Tibial nerve (tissue), 3 donors: ENCODE measurements at regions not wholly inside any gene's neighbourhood (a gene's known extent, or its start where the extent isn't known, plus 50 kb on each side); places are given as distances from the start of the nearest gene placed in this dataset.

Experiments used
- POLR2A ChIP-seq, 2 donors: fragments of 450-650 bp; IDR thresholded peaks; one replicate each; pipeline ENCODE4 v1.6.1; 2017; ENCODE audit warnings: antibody characterized with exemption in 2 of 2, mild to moderate bottlenecking in 2 of 2, moderate library complexity in 2 of 2
- TF ChIP-seq, protein P1 (sequence below), 5 experiments: fragments of 200-600 bp in 3 of 5; fragments of 450-650 bp in 2 of 5; sonication (generic) in 3 of 5; IDR thresholded peaks; one replicate each; pipeline ENCODE4 v1.5.1; 2016 to 2019; ENCODE audit warnings: antibody characterized with exemption in 5 of 5, mild to moderate bottlenecking in 3 of 5, moderate library complexity in 2 of 5

- TF ChIP-seq, protein P1, sequence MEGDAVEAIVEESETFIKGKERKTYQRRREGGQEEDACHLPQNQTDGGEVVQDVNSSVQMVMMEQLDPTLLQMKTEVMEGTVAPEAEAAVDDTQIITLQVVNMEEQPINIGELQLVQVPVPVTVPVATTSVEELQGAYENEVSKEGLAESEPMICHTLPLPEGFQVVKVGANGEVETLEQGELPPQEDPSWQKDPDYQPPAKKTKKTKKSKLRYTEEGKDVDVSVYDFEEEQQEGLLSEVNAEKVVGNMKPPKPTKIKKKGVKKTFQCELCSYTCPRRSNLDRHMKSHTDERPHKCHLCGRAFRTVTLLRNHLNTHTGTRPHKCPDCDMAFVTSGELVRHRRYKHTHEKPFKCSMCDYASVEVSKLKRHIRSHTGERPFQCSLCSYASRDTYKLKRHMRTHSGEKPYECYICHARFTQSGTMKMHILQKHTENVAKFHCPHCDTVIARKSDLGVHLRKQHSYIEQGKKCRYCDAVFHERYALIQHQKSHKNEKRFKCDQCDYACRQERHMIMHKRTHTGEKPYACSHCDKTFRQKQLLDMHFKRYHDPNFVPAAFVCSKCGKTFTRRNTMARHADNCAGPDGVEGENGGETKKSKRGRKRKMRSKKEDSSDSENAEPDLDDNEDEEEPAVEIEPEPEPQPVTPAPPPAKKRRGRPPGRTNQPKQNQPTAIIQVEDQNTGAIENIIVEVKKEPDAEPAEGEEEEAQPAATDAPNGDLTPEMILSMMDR (IDR thresholded peaks at IDR 0.05): no peak
- TF ChIP-seq POLR2A (IDR thresholded peaks at IDR 0.05): no peak
These were observed 333.3 kb upstream of the TPM1 start for GRCh38 chr15:62709261-62709660.
